ENCODE measurements at regions not wholly inside any gene's neighbourhood (a gene's known extent, or its start where the extent isn't known, plus 50 kb on each side); places are given as distances from the start of the nearest gene placed in this dataset.

GRCh38 chr13:73220966-73221720 is 162.3 kb downstream of the KLF5 start:
- TF ChIP-seq, protein P1, sequence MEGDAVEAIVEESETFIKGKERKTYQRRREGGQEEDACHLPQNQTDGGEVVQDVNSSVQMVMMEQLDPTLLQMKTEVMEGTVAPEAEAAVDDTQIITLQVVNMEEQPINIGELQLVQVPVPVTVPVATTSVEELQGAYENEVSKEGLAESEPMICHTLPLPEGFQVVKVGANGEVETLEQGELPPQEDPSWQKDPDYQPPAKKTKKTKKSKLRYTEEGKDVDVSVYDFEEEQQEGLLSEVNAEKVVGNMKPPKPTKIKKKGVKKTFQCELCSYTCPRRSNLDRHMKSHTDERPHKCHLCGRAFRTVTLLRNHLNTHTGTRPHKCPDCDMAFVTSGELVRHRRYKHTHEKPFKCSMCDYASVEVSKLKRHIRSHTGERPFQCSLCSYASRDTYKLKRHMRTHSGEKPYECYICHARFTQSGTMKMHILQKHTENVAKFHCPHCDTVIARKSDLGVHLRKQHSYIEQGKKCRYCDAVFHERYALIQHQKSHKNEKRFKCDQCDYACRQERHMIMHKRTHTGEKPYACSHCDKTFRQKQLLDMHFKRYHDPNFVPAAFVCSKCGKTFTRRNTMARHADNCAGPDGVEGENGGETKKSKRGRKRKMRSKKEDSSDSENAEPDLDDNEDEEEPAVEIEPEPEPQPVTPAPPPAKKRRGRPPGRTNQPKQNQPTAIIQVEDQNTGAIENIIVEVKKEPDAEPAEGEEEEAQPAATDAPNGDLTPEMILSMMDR (IDR thresholded peaks at IDR 0.05) = no peak
- TF ChIP-seq, protein P2, sequence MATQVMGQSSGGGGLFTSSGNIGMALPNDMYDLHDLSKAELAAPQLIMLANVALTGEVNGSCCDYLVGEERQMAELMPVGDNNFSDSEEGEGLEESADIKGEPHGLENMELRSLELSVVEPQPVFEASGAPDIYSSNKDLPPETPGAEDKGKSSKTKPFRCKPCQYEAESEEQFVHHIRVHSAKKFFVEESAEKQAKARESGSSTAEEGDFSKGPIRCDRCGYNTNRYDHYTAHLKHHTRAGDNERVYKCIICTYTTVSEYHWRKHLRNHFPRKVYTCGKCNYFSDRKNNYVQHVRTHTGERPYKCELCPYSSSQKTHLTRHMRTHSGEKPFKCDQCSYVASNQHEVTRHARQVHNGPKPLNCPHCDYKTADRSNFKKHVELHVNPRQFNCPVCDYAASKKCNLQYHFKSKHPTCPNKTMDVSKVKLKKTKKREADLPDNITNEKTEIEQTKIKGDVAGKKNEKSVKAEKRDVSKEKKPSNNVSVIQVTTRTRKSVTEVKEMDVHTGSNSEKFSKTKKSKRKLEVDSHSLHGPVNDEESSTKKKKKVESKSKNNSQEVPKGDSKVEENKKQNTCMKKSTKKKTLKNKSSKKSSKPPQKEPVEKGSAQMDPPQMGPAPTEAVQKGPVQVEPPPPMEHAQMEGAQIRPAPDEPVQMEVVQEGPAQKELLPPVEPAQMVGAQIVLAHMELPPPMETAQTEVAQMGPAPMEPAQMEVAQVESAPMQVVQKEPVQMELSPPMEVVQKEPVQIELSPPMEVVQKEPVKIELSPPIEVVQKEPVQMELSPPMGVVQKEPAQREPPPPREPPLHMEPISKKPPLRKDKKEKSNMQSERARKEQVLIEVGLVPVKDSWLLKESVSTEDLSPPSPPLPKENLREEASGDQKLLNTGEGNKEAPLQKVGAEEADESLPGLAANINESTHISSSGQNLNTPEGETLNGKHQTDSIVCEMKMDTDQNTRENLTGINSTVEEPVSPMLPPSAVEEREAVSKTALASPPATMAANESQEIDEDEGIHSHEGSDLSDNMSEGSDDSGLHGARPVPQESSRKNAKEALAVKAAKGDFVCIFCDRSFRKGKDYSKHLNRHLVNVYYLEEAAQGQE (IDR thresholded peaks at IDR 0.05; ENCODE audit: insufficient read depth in 1 of 2, low read depth in 2 of 2, low read length in 1 of 2) = no peak
- TF ChIP-seq POLR2AphosphoS5 (IDR thresholded peaks at IDR 0.05; ENCODE audit: low read depth, low read length) (no peak), SIN3A (IDR thresholded peaks at IDR 0.05; ENCODE audit: borderline replicate concordance, insufficient read depth, low read depth, low read length) (no peak), TCF7L2 (IDR thresholded peaks at IDR 0.05; ENCODE audit: low read depth, low read length) (no peak)
